SK-N-SH (cell line): ENCODE measurements at regions not wholly inside any gene's neighbourhood (a gene's known extent, or its start where the extent isn't known, plus 50 kb on each side); places are given as distances from the start of the nearest gene placed in this dataset.

Source experiments
- FOXJ3 ChIP-seq: sonication (generic); formaldehyde crosslinking; IDR thresholded peaks from 2 replicates; pipeline ENCODE4 v1.5.1; 2020; ENCODE audit warnings: mild to moderate bottlenecking, missing genetic modification reagents
- RCOR1 ChIP-seq: fragments of 150-350 bp; IDR thresholded peaks from 2 replicates; pipeline ENCODE4 v1.6.1; 2017; ENCODE audit warnings: antibody characterized with exemption, low read length
- RFX5 ChIP-seq: IDR thresholded peaks from 2 replicates; pipeline ENCODE4 v1.6.1; 2012; ENCODE audit warnings: mild to moderate bottlenecking, improper control_type of control experiment, low read length
- TF ChIP-seq, protein P1 (sequence below): fragments of 200-600 bp; sonication (generic); IDR thresholded peaks from 2 replicates; pipeline ENCODE4 v1.6.1; 2017; ENCODE audit warnings: antibody characterized with exemption, mild to moderate bottlenecking, moderate library complexity

DNA sequence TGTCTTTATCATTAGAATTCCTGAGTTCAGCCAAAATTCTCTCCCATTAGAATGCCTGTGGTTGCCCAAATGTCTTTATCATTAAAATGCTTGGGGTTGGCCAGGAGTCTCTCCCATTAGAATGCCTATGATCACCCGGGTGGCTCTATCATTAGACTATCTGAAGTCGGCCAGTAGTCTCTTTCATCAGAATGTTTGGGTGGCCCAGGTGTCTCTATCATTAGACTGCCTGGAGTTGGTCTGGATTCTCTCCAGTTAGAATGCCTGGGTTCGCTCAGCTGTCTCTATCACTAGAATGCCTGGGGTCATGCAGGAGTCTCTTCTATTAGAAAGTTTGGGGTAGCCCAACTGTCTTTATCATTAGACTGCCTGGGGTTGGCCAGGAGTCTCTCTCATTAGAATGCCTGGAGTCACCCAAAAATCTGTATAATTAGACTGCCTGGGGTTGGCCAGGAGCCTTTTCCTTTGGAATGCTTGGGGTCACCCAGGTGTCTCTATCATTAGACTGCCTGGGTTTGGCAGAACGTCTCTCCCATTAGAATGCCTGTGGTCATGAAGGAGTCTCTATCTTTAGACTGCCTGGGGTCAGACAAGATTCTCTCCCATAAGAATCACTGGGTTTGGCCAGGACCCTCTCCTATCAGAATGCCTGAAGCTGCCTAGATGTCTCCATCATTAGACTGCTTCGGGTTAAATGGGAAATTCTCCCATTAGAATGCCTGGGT, 1478.3 kb downstream of the UQCRFS1 start:
- TF ChIP-seq FOXJ3 (CRISPR knock-in tag), result no peak
- TF ChIP-seq, protein P1, sequence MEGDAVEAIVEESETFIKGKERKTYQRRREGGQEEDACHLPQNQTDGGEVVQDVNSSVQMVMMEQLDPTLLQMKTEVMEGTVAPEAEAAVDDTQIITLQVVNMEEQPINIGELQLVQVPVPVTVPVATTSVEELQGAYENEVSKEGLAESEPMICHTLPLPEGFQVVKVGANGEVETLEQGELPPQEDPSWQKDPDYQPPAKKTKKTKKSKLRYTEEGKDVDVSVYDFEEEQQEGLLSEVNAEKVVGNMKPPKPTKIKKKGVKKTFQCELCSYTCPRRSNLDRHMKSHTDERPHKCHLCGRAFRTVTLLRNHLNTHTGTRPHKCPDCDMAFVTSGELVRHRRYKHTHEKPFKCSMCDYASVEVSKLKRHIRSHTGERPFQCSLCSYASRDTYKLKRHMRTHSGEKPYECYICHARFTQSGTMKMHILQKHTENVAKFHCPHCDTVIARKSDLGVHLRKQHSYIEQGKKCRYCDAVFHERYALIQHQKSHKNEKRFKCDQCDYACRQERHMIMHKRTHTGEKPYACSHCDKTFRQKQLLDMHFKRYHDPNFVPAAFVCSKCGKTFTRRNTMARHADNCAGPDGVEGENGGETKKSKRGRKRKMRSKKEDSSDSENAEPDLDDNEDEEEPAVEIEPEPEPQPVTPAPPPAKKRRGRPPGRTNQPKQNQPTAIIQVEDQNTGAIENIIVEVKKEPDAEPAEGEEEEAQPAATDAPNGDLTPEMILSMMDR, result no peak
- no peak for TF ChIP-seq RCOR1
- TF ChIP-seq RFX5, result no peak
